ENCODE measurements at regions not wholly inside any gene's neighbourhood (a gene's known extent, or its start where the extent isn't known, plus 50 kb on each side); places are given as distances from the start of the nearest gene placed in this dataset.

GRCh38 chr4:179331362-179331761 lies 1889.1 kb upstream of the AGA start:
- Histone ChIP-seq H3K9ac (ENCODE audit: control insufficient read depth, insufficient read depth, low read length) (no peak overlapping the region), H3K4me3 (no peak overlapping the region), H3K9me3 (replicated peaks; ENCODE audit: control insufficient read depth, insufficient read depth, low read length) (no peaks in the 10 kb centered on the region), H3K36me3 (ENCODE audit: control insufficient read depth in 2 of 2, insufficient read depth in 2 of 2, low read length in 1 of 2) (no peaks in the 10 kb centered on the region), H3K27me3 (replicated peaks in 1 of 2; ENCODE audit: control insufficient read depth in 2 of 2, insufficient read depth in 2 of 2, low read length in 1 of 2) (no peaks in the 10 kb centered on the region), H3K4me1 (ENCODE audit: control insufficient read depth, insufficient read depth, low read length) (no peaks in the 10 kb centered on the region), H3K79me2 (ENCODE audit: control insufficient read depth, insufficient read depth, low read length) (no peaks in the 10 kb centered on the region), H3K27ac (ENCODE audit: control insufficient read depth, insufficient read depth) (no peak overlapping the region), H2AFZ (ENCODE audit: control insufficient read depth, low read depth, low read length) (no peak overlapping the region), H4K20me1 (ENCODE audit: control insufficient read depth, insufficient read depth) (no peaks in the 10 kb centered on the region), H3K4me2 (ENCODE audit: control insufficient read depth, insufficient read depth) (no peak overlapping the region)
- 41% methylated on average over 6 of the region's 6 CpGs for WGBS (ENCODE audit: insufficient coverage, insufficient replicate concordance, low lambda C conversion rate, missing lambda C conversion rate)
- ATAC-seq (no peak), FAIRE-seq (no peak), DNase-seq (ENCODE audit: low read depth, low spot score) (no peak)
- SMC1A ChIA-PET (ENCODE audit: uncharacterized antibody, unreplicated experiment), result interaction anchor here (1.9 kb wide), 1 partner anchor 25 kb away, joined by 5 read pairs; no protein-coding TSS in a partner anchor
- RAD21 ChIA-PET (ENCODE audit: unreplicated experiment), result interaction anchor here (0.7 kb wide), 1 partner anchor 469 kb away, joined by 3 read pairs; no protein-coding TSS in a partner anchor
- no TSS peak for BruUV-seq (replicated peaks)
- POLR2A ChIA-PET, result no interaction called here
- in situ Hi-C loops (cut with MboI) (no loop called here), intact Hi-C loops (cut with micrococcal nuclease; ENCODE audit: unreplicated experiment) (loop anchor here (5.0 kb wide), 1 partner anchor 696 kb away; no protein-coding TSS in a partner anchor)
- CTCF ChIA-PET, result interaction anchor here (0.6 kb wide), 1 partner anchor 18 kb away, joined by 3 read pairs; no protein-coding TSS in a partner anchor
- TF ChIP-seq IKZF1 (conservative IDR thresholded peaks at IDR 0.05), result no peak
- TF ChIP-seq BCL11A (IDR thresholded peaks at IDR 0.05; ENCODE audit: low read depth, low read length), result no peak
- TF ChIP-seq, protein P1, sequence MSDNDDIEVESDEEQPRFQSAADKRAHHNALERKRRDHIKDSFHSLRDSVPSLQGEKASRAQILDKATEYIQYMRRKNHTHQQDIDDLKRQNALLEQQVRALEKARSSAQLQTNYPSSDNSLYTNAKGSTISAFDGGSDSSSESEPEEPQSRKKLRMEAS (IDR thresholded peaks at IDR 0.05; ENCODE audit: low read depth, low read length), result no peak
- TF ChIP-seq, protein P2, sequence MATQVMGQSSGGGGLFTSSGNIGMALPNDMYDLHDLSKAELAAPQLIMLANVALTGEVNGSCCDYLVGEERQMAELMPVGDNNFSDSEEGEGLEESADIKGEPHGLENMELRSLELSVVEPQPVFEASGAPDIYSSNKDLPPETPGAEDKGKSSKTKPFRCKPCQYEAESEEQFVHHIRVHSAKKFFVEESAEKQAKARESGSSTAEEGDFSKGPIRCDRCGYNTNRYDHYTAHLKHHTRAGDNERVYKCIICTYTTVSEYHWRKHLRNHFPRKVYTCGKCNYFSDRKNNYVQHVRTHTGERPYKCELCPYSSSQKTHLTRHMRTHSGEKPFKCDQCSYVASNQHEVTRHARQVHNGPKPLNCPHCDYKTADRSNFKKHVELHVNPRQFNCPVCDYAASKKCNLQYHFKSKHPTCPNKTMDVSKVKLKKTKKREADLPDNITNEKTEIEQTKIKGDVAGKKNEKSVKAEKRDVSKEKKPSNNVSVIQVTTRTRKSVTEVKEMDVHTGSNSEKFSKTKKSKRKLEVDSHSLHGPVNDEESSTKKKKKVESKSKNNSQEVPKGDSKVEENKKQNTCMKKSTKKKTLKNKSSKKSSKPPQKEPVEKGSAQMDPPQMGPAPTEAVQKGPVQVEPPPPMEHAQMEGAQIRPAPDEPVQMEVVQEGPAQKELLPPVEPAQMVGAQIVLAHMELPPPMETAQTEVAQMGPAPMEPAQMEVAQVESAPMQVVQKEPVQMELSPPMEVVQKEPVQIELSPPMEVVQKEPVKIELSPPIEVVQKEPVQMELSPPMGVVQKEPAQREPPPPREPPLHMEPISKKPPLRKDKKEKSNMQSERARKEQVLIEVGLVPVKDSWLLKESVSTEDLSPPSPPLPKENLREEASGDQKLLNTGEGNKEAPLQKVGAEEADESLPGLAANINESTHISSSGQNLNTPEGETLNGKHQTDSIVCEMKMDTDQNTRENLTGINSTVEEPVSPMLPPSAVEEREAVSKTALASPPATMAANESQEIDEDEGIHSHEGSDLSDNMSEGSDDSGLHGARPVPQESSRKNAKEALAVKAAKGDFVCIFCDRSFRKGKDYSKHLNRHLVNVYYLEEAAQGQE (IDR thresholded peaks at IDR 0.05; ENCODE audit: low read depth, low read length), result no peak
- no peak for TF ChIP-seq CUX1 (IDR thresholded peaks at IDR 0.05; ENCODE audit: insufficient replicate concordance, low read depth, low read length)
- TF ChIP-seq HCFC1 (IDR thresholded peaks at IDR 0.05; ENCODE audit: low read length), result no peak
- TF ChIP-seq SP1 (IDR thresholded peaks at IDR 0.05; ENCODE audit: low read depth, low read length), result no peak
- no peak for TF ChIP-seq ZBTB40 (IDR thresholded peaks at IDR 0.05; ENCODE audit: borderline replicate concordance)
- TF ChIP-seq EZH2 (IDR thresholded peaks at IDR 0.05; ENCODE audit: borderline replicate concordance, control insufficient read depth, low read depth, low read length), result no peak
- no peak for TF ChIP-seq YY1 (IDR thresholded peaks at IDR 0.05; ENCODE audit: low read depth, low read length)

All from GM12878 (cell line).